Gastrocnemius medialis (tissue), 4 donors: ENCODE measurements at regions not wholly inside any gene's neighbourhood (a gene's known extent, or its start where the extent isn't known, plus 50 kb on each side); places are given as distances from the start of the nearest gene placed in this dataset.

ENCODE experiments used
- ATAC-seq, 2 donors: fragments of 150-250 bp; one replicate each; pipeline ENCODE4 v1.9.1; 2016
- DNase-seq, 2 donors: peaks; one replicate each; pipeline ENCODE4 v3.0.0-alpha.2; 2019
- H3K27ac ChIP-seq, 4 donors: fragments of 200-600 bp; sonication (generic); 1 replicate in 1 of 4; 2 replicates in 3 of 4; pipeline ENCODE4 v1.5.1; 2016 to 2018; ENCODE audit warnings: mild to moderate bottlenecking in 2 of 4, moderate library complexity in 1 of 4
- H3K27me3 ChIP-seq, 3 donors: fragments of 200-600 bp; sonication (generic) in 2 of 3; 1 replicate in 1 of 3; 2 replicates in 2 of 3; pipeline versions ENCODE4 v1.5.1 to v1.6.0; 2016 to 2019; ENCODE audit warnings: mild to moderate bottlenecking in 1 of 3, moderate library complexity in 1 of 3
- H3K36me3 ChIP-seq, 2 donors: fragments of 200-600 bp; sonication (generic) in 1 of 2; one replicate each; pipeline ENCODE4 v1.5.1; 2017 to 2018
- H3K4me1 ChIP-seq, 2 donors: fragments of 200-600 bp; sonication (generic) in 1 of 2; one replicate each; pipeline ENCODE4 v1.5.1; 2016 to 2017; ENCODE audit warnings: mild to moderate bottlenecking in 2 of 2
- H3K4me3 ChIP-seq, 4 donors: fragments of 200-600 bp; sonication (generic) in 3 of 4; 1 replicate in 1 of 4; 2 replicates in 3 of 4; pipeline ENCODE4 v1.5.1; 2016 to 2019; ENCODE audit warnings: mild to moderate bottlenecking in 2 of 4
- H3K9me3 ChIP-seq, 3 donors: fragments of 200-600 bp; sonication (generic) in 2 of 3; 1 replicate in 1 of 3; 2 replicates in 2 of 3; pipeline ENCODE4 v1.5.1; 2016 to 2019
- CTCF ChIP-seq, 5 experiments: fragments of 450-650 bp in 3 of 5; fragments of 200-600 bp in 2 of 5; sonication (generic) in 2 of 5; IDR thresholded peaks in 4 of 5; conservative IDR thresholded peaks in 1 of 5; 1 replicate in 4 of 5; 2 replicates in 1 of 5; pipeline ENCODE4 v1.5.1; 2016 to 2019; ENCODE audit warnings: antibody characterized with exemption in 5 of 5, mild to moderate bottlenecking in 3 of 5, moderate library complexity in 3 of 5
- POLR2A ChIP-seq, 2 donors: fragments of 450-650 bp; IDR thresholded peaks; one replicate each; pipeline ENCODE4 v1.6.1; 2017; ENCODE audit warnings: antibody characterized with exemption in 2 of 2, mild to moderate bottlenecking in 2 of 2, moderate library complexity in 2 of 2
- in situ Hi-C, 4 donors: fragments of 200-750 bp; cut with MboI; loops; one replicate each; pipeline versions ENCODE4 v1.15.0 to v1.8.0; 2017; ENCODE audit warnings: low sequenced_read_pairs in 4 of 4
- intact Hi-C: fragments of 100-400 bp; cut with DNase I; formaldehyde crosslinking; loops from one replicate; pipeline ENCODE4 v1.15.1; 2023; ENCODE audit warnings: low total_unique reads

GRCh38 chr9:86716326-86716922 lies 230.9 kb downstream of the GAS1 start:
- Histone ChIP-seq H3K4me3 (no peak overlapping the region), H3K27ac (no peak overlapping the region), H3K27me3 (no peaks in the 10 kb centered on the region), H3K36me3 (no peaks in the 10 kb centered on the region), H3K9me3 (no peaks in the 10 kb centered on the region), H3K4me1 (peaks cover 0 to under 1% of the 10 kb centered on the region in 2 donors)
- in situ Hi-C loops (no loop called here), intact Hi-C loops (no loop called here)
- DNase-seq: no peak
- no peak for ATAC-seq
- TF ChIP-seq CTCF (IDR thresholded peaks at IDR 0.05 in 4 of 5, conservative IDR thresholded peaks at IDR 0.05 in 1 of 5) (no peak), POLR2A (IDR thresholded peaks at IDR 0.05) (no peak)

GRCh38 chr9:86714999-86715398 lies 232.3 kb downstream of the GAS1 start:
- no peak overlapping the region for H3K4me3 ChIP-seq
- H3K4me1 ChIP-seq: no peaks in the 10 kb centered on the region
- no peaks in the 10 kb centered on the region for H3K27me3 ChIP-seq
- TF ChIP-seq CTCF (IDR thresholded peaks at IDR 0.05 in 4 of 5, conservative IDR thresholded peaks at IDR 0.05 in 1 of 5) (no peak), POLR2A (IDR thresholded peaks at IDR 0.05) (no peak)
- ATAC-seq (peak; percentile 60 to 77), DNase-seq (no peak)
- no peaks in the 10 kb centered on the region for H3K9me3 ChIP-seq
- in situ Hi-C loops: no loop called here
- intact Hi-C loops: no loop called here
- no peak overlapping the region for H3K27ac ChIP-seq
- no peaks in the 10 kb centered on the region for H3K36me3 ChIP-seq

- no peak for DNase-seq
- Histone ChIP-seq H3K27me3 (no peaks in the 10 kb centered on the region), H3K27ac (no peak overlapping the region), H3K4me3 (no peak overlapping the region), H3K9me3 (no peaks in the 10 kb centered on the region), H3K36me3 (no peaks in the 10 kb centered on the region), H3K4me1 (no peaks in the 10 kb centered on the region)
- no peak for ATAC-seq
- TF ChIP-seq CTCF (IDR thresholded peaks at IDR 0.05 in 4 of 5, conservative IDR thresholded peaks at IDR 0.05 in 1 of 5) (no peak), POLR2A (IDR thresholded peaks at IDR 0.05) (no peak)
- intact Hi-C loops: no loop called here
- in situ Hi-C loops: no loop called here
These were observed 233.3 kb downstream of the GAS1 start for GRCh38 chr9:86713970-86714369.

- ATAC-seq: no peak
- in situ Hi-C loops: no loop called here
- no peak overlapping the region for H3K4me3 ChIP-seq
- no peaks in the 10 kb centered on the region for H3K36me3 ChIP-seq
- no peak overlapping the region for H3K27ac ChIP-seq
- no peaks in the 10 kb centered on the region for H3K27me3 ChIP-seq
- DNase-seq: no peak
- intact Hi-C loops: no loop called here
- H3K9me3 ChIP-seq: no peaks in the 10 kb centered on the region
- TF ChIP-seq POLR2A (IDR thresholded peaks at IDR 0.05) (no peak), CTCF (IDR thresholded peaks at IDR 0.05 in 4 of 5, conservative IDR thresholded peaks at IDR 0.05 in 1 of 5) (no peak)
- H3K4me1 ChIP-seq: no peaks in the 10 kb centered on the region
These were observed 233.8 kb downstream of the GAS1 start for GRCh38 chr9:86713470-86713869.
